ENCODE measurements at regions not wholly inside any gene's neighbourhood (a gene's known extent, or its start where the extent isn't known, plus 50 kb on each side); places are given as distances from the start of the nearest gene placed in this dataset.

- Histone ChIP-seq H3K4me1 (ENCODE audit: control insufficient read depth, insufficient read depth, low read length) (peaks cover 13% of the 10 kb centered on the region), H3K36me3 (ENCODE audit: control insufficient read depth, insufficient read depth, low read length) (no peaks in the 10 kb centered on the region), H3K4me3 (ENCODE audit: low read depth, low read length) (no peak overlapping the region; the same call in 1 of the 2 replicates), H3K9me3 (ENCODE audit: control insufficient read depth, insufficient read depth, low read length) (no peaks in the 10 kb centered on the region), H3K27me3 (ENCODE audit: control insufficient read depth, insufficient read depth, low read length) (no peaks in the 10 kb centered on the region), H3K9ac (ENCODE audit: low read depth, low read length) (no peak overlapping the region), H3K27ac (ENCODE audit: low read depth, low read length) (peak overlapping the region; percentile 11)
Measured at GRCh38 chr4:180993244-180993836, 1249.9 kb upstream of the TENM3 start.

- Histone ChIP-seq H3K36me3 (ENCODE audit: control insufficient read depth, insufficient read depth, low read length) (no peaks in the 10 kb centered on the region), H3K4me3 (ENCODE audit: low read depth, low read length) (no peak overlapping the region), H3K9me3 (ENCODE audit: control insufficient read depth, insufficient read depth, low read length) (no peaks in the 10 kb centered on the region), H3K4me1 (ENCODE audit: control insufficient read depth, insufficient read depth, low read length) (peaks cover 13% of the 10 kb centered on the region), H3K9ac (ENCODE audit: low read depth, low read length) (no peak overlapping the region), H3K27me3 (ENCODE audit: control insufficient read depth, insufficient read depth, low read length) (no peaks in the 10 kb centered on the region), H3K27ac (ENCODE audit: low read depth, low read length) (no peak overlapping the region)
Measured at GRCh38 chr4:180994722-180995121, 1248.5 kb upstream of the TENM3 start.

- no peaks in the 10 kb centered on the region for H3K4me1 ChIP-seq (ENCODE audit: control insufficient read depth, insufficient read depth, low read length)
- H3K4me3 ChIP-seq (ENCODE audit: low read depth, low read length) = no peak overlapping the region
- no peak overlapping the region for H3K27ac ChIP-seq (ENCODE audit: low read depth, low read length)
- H3K27me3 ChIP-seq (ENCODE audit: control insufficient read depth, insufficient read depth, low read length) = no peaks in the 10 kb centered on the region
- no peaks in the 10 kb centered on the region for H3K9me3 ChIP-seq (ENCODE audit: control insufficient read depth, insufficient read depth, low read length)
- no peak overlapping the region for H3K9ac ChIP-seq (ENCODE audit: low read depth, low read length)
- no peaks in the 10 kb centered on the region for H3K36me3 ChIP-seq (ENCODE audit: control insufficient read depth, insufficient read depth, low read length)
Measured at GRCh38 chr4:180999217-180999616, 1244.0 kb upstream of the TENM3 start.

GRCh38 chr4:181004056-181004455 lies 1239.1 kb upstream of the TENM3 start:
- Histone ChIP-seq H3K36me3 (ENCODE audit: control insufficient read depth, insufficient read depth, low read length) (no peaks in the 10 kb centered on the region), H3K27ac (ENCODE audit: low read depth, low read length) (no peak overlapping the region), H3K4me3 (ENCODE audit: low read depth, low read length) (no peak overlapping the region), H3K9me3 (ENCODE audit: control insufficient read depth, insufficient read depth, low read length) (no peaks in the 10 kb centered on the region), H3K9ac (ENCODE audit: low read depth, low read length) (no peak overlapping the region), H3K4me1 (ENCODE audit: control insufficient read depth, insufficient read depth, low read length) (peaks cover 13% of the 10 kb centered on the region), H3K27me3 (ENCODE audit: control insufficient read depth, insufficient read depth, low read length) (no peaks in the 10 kb centered on the region)

- Histone ChIP-seq H3K4me3 (ENCODE audit: low read depth, low read length) (no peak overlapping the region), H3K27me3 (ENCODE audit: control insufficient read depth, insufficient read depth, low read length) (no peaks in the 10 kb centered on the region), H3K9me3 (ENCODE audit: control insufficient read depth, insufficient read depth, low read length) (no peaks in the 10 kb centered on the region), H3K4me1 (ENCODE audit: control insufficient read depth, insufficient read depth, low read length) (peaks cover 13% of the 10 kb centered on the region), H3K27ac (ENCODE audit: low read depth, low read length) (no peak overlapping the region), H3K36me3 (ENCODE audit: control insufficient read depth, insufficient read depth, low read length) (no peaks in the 10 kb centered on the region), H3K9ac (ENCODE audit: low read depth, low read length) (no peak overlapping the region)
Measured at GRCh38 chr4:181006499-181007260, 1236.5 kb upstream of the TENM3 start.

GRCh38 chr4:181007751-181008150 lies 1235.5 kb upstream of the TENM3 start:
- Histone ChIP-seq H3K9ac (ENCODE audit: low read depth, low read length) (no peak overlapping the region), H3K9me3 (ENCODE audit: control insufficient read depth, insufficient read depth, low read length) (no peaks in the 10 kb centered on the region), H3K36me3 (ENCODE audit: control insufficient read depth, insufficient read depth, low read length) (no peaks in the 10 kb centered on the region), H3K27ac (ENCODE audit: low read depth, low read length) (no peak overlapping the region), H3K4me3 (ENCODE audit: low read depth, low read length) (no peak overlapping the region), H3K27me3 (ENCODE audit: control insufficient read depth, insufficient read depth, low read length) (no peaks in the 10 kb centered on the region), H3K4me1 (ENCODE audit: control insufficient read depth, insufficient read depth, low read length) (peaks cover 13% of the 10 kb centered on the region)

- H3K9ac ChIP-seq (ENCODE audit: low read depth, low read length) = no peak overlapping the region
- H3K9me3 ChIP-seq (ENCODE audit: control insufficient read depth, insufficient read depth, low read length) = no peaks in the 10 kb centered on the region
- H3K27ac ChIP-seq (ENCODE audit: low read depth, low read length) = no peak overlapping the region
- no peaks in the 10 kb centered on the region for H3K36me3 ChIP-seq (ENCODE audit: control insufficient read depth, insufficient read depth, low read length)
- no peaks in the 10 kb centered on the region for H3K27me3 ChIP-seq (ENCODE audit: control insufficient read depth, insufficient read depth, low read length)
- peaks cover 13% of the 10 kb centered on the region for H3K4me1 ChIP-seq (ENCODE audit: control insufficient read depth, insufficient read depth, low read length)
- no peak overlapping the region for H3K4me3 ChIP-seq (ENCODE audit: low read depth, low read length)
Measured at GRCh38 chr4:181008164-181008563, 1235.0 kb upstream of the TENM3 start.

GRCh38 chr4:181013162-181013561 lies 1230.0 kb upstream of the TENM3 start:
- H3K27me3 ChIP-seq (ENCODE audit: control insufficient read depth, insufficient read depth, low read length) = no peaks in the 10 kb centered on the region
- 0 out of 2 replicates have a peak, but pooled peaks cover 6% of the 10 kb centered on the region for H3K9me3 ChIP-seq (ENCODE audit: control insufficient read depth, insufficient read depth, low read length)
- peaks cover 10% of the 10 kb centered on the region for H3K4me1 ChIP-seq (ENCODE audit: control insufficient read depth, insufficient read depth, low read length)
- H3K36me3 ChIP-seq (ENCODE audit: control insufficient read depth, insufficient read depth, low read length) = no peaks in the 10 kb centered on the region
- no peak overlapping the region for H3K27ac ChIP-seq (ENCODE audit: low read depth, low read length)
- no peak overlapping the region for H3K9ac ChIP-seq (ENCODE audit: low read depth, low read length)
- H3K4me3 ChIP-seq (ENCODE audit: low read depth, low read length) = no peak overlapping the region

GRCh38 chr4:181017038-181017437 lies 1226.2 kb upstream of the TENM3 start:
- Histone ChIP-seq H3K27ac (ENCODE audit: low read depth, low read length) (no peak overlapping the region), H3K9ac (ENCODE audit: low read depth, low read length) (no peak overlapping the region), H3K4me3 (ENCODE audit: low read depth, low read length) (no peak overlapping the region), H3K27me3 (ENCODE audit: control insufficient read depth, insufficient read depth, low read length) (no peaks in the 10 kb centered on the region), H3K36me3 (ENCODE audit: control insufficient read depth, insufficient read depth, low read length) (no peaks in the 10 kb centered on the region), H3K4me1 (ENCODE audit: control insufficient read depth, insufficient read depth, low read length) (peaks cover 14% of the 10 kb centered on the region), H3K9me3 (ENCODE audit: control insufficient read depth, insufficient read depth, low read length) (0 out of 2 replicates have a peak, but pooled peaks cover 6% of the 10 kb centered on the region)

GRCh38 chr4:181018472-181018871 lies 1224.7 kb upstream of the TENM3 start:
- peaks cover 14% of the 10 kb centered on the region for H3K4me1 ChIP-seq (ENCODE audit: control insufficient read depth, insufficient read depth, low read length)
- no peak overlapping the region for H3K27ac ChIP-seq (ENCODE audit: low read depth, low read length)
- H3K9me3 ChIP-seq (ENCODE audit: control insufficient read depth, insufficient read depth, low read length) = 0 out of 2 replicates have a peak, but pooled peaks cover 6% of the 10 kb centered on the region
- no peak overlapping the region for H3K9ac ChIP-seq (ENCODE audit: low read depth, low read length)
- no peak overlapping the region for H3K4me3 ChIP-seq (ENCODE audit: low read depth, low read length)
- H3K27me3 ChIP-seq (ENCODE audit: control insufficient read depth, insufficient read depth, low read length) = no peaks in the 10 kb centered on the region
- no peaks in the 10 kb centered on the region for H3K36me3 ChIP-seq (ENCODE audit: control insufficient read depth, insufficient read depth, low read length)

GRCh38 chr4:181018913-181019312 lies 1224.3 kb upstream of the TENM3 start:
- Histone ChIP-seq H3K4me3 (ENCODE audit: low read depth, low read length) (no peak overlapping the region), H3K4me1 (ENCODE audit: control insufficient read depth, insufficient read depth, low read length) (peaks cover 14% of the 10 kb centered on the region), H3K9ac (ENCODE audit: low read depth, low read length) (no peak overlapping the region), H3K27me3 (ENCODE audit: control insufficient read depth, insufficient read depth, low read length) (no peaks in the 10 kb centered on the region), H3K27ac (ENCODE audit: low read depth, low read length) (no peak overlapping the region), H3K9me3 (ENCODE audit: control insufficient read depth, insufficient read depth, low read length) (0 out of 2 replicates have a peak, but pooled peaks cover 6% of the 10 kb centered on the region), H3K36me3 (ENCODE audit: control insufficient read depth, insufficient read depth, low read length) (no peaks in the 10 kb centered on the region)
